NCI-H446 treated with DMSO at 0.1 percent for 48 hours (cell line): ENCODE measurements at regions not wholly inside any gene's neighbourhood (a gene's known extent, or its start where the extent isn't known, plus 50 kb on each side); places are given as distances from the start of the nearest gene placed in this dataset.

Experiments
- DNase-seq: peaks from one replicate; lab custom pipeline; 2025; lab: John Stamatoyannopoulos, UW

- no peak for DNase-seq
Observed at GRCh38 chr5:101932599-101932998, 363.5 kb downstream of the SLCO4C1 start.

GRCh38 chr5:101929628-101930027 lies 366.5 kb downstream of the SLCO4C1 start:
- no peak for DNase-seq

- DNase-seq: peak; percentile 58
Observed at GRCh38 chr5:101917166-101917565, 378.9 kb downstream of the SLCO4C1 start.

GRCh38 chr5:101915554-101915953 lies 380.5 kb downstream of the SLCO4C1 start:
- no peak for DNase-seq

GRCh38 chr5:101904736-101905135 lies 391.3 kb downstream of the SLCO4C1 start:
- DNase-seq: no peak

GRCh38 chr5:101897914-101898313 lies 398.2 kb downstream of the SLCO4C1 start:
- DNase-seq: peak; percentile 2

GRCh38 chr5:101894985-101895384 lies 401.1 kb downstream of the SLCO4C1 start:
- DNase-seq: no peak

- no peak for DNase-seq
Observed at GRCh38 chr5:101878190-101878589, 417.9 kb downstream of the SLCO4C1 start.

GRCh38 chr5:101877451-101877850 lies 418.6 kb downstream of the SLCO4C1 start:
- no peak for DNase-seq

- DNase-seq: no peak
Observed at GRCh38 chr5:101866473-101866872, 429.6 kb downstream of the SLCO4C1 start.

- no peak for DNase-seq
Observed at GRCh38 chr5:101860563-101860962, 435.5 kb downstream of the SLCO4C1 start.

GRCh38 chr5:101860145-101860544 lies 435.9 kb downstream of the SLCO4C1 start:
- no peak for DNase-seq

GRCh38 chr5:101846496-101846895 lies 449.6 kb downstream of the SLCO4C1 start:
- DNase-seq: no peak

- DNase-seq: no peak
Observed at GRCh38 chr5:101843055-101843454, 453.0 kb downstream of the SLCO4C1 start.

- no peak for DNase-seq
Observed at GRCh38 chr5:101838435-101838834, 457.6 kb downstream of the SLCO4C1 start.

GRCh38 chr5:101829255-101829654 lies 466.8 kb downstream of the SLCO4C1 start:
- DNase-seq: no peak

- DNase-seq: no peak
Observed at GRCh38 chr5:101811466-101811865, 484.6 kb downstream of the SLCO4C1 start.

GRCh38 chr5:101806410-101806809 lies 489.7 kb downstream of the SLCO4C1 start:
- DNase-seq: no peak

- DNase-seq: no peak
Observed at GRCh38 chr5:101796427-101796826, 499.7 kb downstream of the SLCO4C1 start.

- no peak for DNase-seq
Observed at GRCh38 chr5:101788797-101789196, 507.3 kb downstream of the SLCO4C1 start.

- no peak for DNase-seq
Observed at GRCh38 chr5:101785090-101785489, 511.0 kb downstream of the SLCO4C1 start.

- DNase-seq: no peak
Observed at GRCh38 chr5:101783241-101784013, 512.7 kb downstream of the SLCO4C1 start.

GRCh38 chr5:101782352-101783103 lies 513.6 kb downstream of the SLCO4C1 start:
- no peak for DNase-seq
